GM13976 (cell line): ENCODE measurements at regions not wholly inside any gene's neighbourhood (a gene's known extent, or its start where the extent isn't known, plus 50 kb on each side); places are given as distances from the start of the nearest gene placed in this dataset.

Experiments used
- DNase-seq: peaks from one replicate; pipeline ENCODE4 v3.0.0; 2012; ENCODE audit warnings: low spot score
- in situ Hi-C: fragments of 300-500 bp; cut with MboI; formaldehyde crosslinking; loops from one replicate; pipeline ENCODE4 v1.12.0; 2022; ENCODE audit warnings: low sequenced_read_pairs, mixed read lengths, inconsistent platforms; ENCODE audit not compliant: unreplicated experiment
- TF ChIP-seq, protein P1 (sequence below): IDR thresholded peaks from 2 replicates; pipeline ENCODE4 v1.5.1; 2012; ENCODE audit warnings: borderline replicate concordance, mild to moderate bottlenecking; ENCODE audit not compliant: insufficient read depth; ENCODE audit errors: extremely low read depth, missing control alignments, control extremely low read depth

DNA sequence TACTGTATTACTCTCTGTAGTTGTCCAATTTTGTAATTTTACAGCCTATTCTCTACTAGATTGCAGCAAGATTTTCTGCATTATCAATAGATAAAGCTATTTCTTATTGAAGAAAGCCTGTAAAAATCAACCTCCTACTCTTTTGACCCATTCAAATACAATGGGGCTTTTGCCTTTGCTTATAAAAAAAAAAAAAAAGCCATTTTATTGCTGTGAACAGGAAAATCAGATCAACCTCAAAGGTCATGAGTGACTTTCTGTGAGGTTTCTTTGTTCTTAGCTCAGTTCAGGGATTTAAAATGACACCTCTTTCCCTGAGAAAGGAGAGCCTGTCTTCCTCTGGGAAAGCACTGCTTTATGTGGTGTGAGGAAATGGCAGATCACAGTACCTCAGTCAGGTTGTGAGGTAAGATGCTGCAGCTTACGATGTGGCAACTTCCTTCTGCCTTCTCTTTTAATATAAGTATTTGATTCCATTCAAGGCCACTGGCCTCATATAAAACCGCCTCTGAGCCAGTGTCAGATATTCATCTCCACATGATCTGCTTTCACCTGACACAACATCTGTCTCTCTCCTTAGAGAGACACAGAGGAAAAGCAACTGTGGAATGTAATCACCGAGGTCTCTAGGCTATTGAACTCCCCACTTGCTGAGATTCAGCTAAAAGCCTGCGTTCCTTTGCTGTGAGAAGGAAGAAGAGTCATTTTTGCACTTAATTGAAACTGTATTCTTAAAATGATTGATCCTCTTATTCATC is 161.5 kb upstream of the MB21D2 start:
- in situ Hi-C loops = no loop called here
- TF ChIP-seq, protein P1, sequence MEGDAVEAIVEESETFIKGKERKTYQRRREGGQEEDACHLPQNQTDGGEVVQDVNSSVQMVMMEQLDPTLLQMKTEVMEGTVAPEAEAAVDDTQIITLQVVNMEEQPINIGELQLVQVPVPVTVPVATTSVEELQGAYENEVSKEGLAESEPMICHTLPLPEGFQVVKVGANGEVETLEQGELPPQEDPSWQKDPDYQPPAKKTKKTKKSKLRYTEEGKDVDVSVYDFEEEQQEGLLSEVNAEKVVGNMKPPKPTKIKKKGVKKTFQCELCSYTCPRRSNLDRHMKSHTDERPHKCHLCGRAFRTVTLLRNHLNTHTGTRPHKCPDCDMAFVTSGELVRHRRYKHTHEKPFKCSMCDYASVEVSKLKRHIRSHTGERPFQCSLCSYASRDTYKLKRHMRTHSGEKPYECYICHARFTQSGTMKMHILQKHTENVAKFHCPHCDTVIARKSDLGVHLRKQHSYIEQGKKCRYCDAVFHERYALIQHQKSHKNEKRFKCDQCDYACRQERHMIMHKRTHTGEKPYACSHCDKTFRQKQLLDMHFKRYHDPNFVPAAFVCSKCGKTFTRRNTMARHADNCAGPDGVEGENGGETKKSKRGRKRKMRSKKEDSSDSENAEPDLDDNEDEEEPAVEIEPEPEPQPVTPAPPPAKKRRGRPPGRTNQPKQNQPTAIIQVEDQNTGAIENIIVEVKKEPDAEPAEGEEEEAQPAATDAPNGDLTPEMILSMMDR = no peak
- DNase-seq = no peak

DNA sequence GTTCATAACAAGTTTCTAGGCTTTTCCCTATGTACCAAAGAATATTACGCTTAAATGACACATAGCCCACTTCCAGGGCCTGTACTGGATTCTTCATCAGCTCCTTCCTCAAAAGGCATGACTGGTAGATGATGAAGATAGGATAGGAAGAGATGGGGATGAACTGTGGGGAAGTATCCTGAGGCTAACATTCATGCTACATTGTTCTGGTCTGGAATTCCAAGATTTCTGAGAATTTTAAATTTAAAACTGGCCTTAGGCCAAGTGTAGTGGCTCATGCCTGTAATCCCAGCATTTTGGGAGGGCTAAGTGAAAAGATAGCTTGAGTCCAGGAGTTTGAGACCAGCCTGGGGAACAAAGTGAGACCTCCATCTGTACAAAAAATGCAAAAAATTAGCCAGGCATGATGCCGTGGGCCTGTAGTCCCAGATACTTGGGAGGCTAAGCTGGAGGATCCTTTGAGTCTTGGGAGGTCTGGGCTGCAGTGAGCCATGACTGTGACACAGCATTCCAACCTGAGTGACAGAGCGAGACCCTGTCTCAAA is 160.1 kb upstream of the PLAAT1 start:
- in situ Hi-C loops = no loop called here
- TF ChIP-seq, protein P1 = no peak
- no peak for DNase-seq

- in situ Hi-C loops = no loop called here
- TF ChIP-seq, protein P1 = no peak
These were observed 155.4 kb upstream of the PLAAT1 start for GRCh38 chr3:193085655-193086054.

GRCh38 chr3:193086681-193087080 is 154.3 kb upstream of the PLAAT1 start:
- in situ Hi-C loops = no loop called here
- TF ChIP-seq, protein P1 = no peak
- DNase-seq = no peak

More at GRCh38 chr3:193085655-193086054, 155.4 kb upstream of the PLAAT1 start:
- DNase-seq = no peak

DNA sequence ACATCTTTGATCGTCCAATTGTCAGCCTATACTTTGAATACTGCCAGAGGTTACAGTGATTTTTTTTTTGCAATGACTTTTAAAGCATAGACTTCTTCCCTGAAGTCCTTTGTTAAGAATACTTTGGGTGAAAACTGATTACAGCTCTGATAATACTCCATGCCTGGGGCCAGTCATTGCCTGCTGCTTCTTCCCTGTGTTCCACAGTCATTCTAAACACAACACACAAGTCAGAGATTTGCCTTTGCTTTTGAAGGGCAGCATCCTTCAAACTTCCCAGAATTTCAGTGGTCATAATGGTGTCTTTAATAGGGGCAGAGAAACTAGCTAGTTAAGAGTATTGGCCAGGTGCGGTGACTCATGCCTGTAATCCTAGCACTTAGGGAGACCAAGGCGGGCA is 153.7 kb upstream of the PLAAT1 start:
- in situ Hi-C loops = no loop called here
- TF ChIP-seq, protein P1 = no peak
- DNase-seq = no peak

DNA sequence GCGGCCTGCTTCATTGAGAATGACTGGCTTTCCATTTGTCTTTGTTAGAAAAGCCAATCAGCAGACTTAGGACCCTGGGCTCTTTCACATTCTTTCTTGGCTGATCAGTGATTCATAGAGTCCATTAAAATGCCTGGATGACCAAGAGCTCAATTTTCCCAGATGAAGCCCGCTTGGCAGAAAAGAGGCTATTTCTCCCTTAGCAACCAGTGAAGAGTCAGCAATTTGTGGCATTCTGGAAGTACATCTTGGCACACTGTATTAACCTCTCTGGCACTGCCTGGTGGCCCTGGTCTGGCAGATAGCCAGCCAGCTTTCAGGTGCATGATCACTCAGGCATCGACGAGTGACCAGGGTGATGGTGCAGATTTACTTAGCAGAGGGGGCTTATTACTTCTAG is 145.7 kb upstream of the PLAAT1 start:
- in situ Hi-C loops = no loop called here
- no peak for DNase-seq
- TF ChIP-seq, protein P1 = no peak
